Skeletal muscle satellite cell (primary cell): ENCODE measurements at regions not wholly inside any gene's neighbourhood (a gene's known extent, or its start where the extent isn't known, plus 50 kb on each side); places are given as distances from the start of the nearest gene placed in this dataset.

Source experiments
- H3K27me3 ChIP-seq: 2 replicates; pipeline ENCODE4 v1.7.0; 2013; ENCODE audit warnings: low read length; ENCODE audit not compliant: control insufficient read depth, insufficient read depth
- H3K36me3 ChIP-seq: 2 replicates; pipeline ENCODE4 v1.7.0; 2013; ENCODE audit warnings: mild to moderate bottlenecking, control low read depth, low read length; ENCODE audit not compliant: insufficient read depth
- H3K4me1 ChIP-seq: 2 replicates; pipeline ENCODE4 v1.7.0; 2013; ENCODE audit warnings: low read length; ENCODE audit not compliant: control insufficient read depth, insufficient read depth
- H3K4me2 ChIP-seq: 2 replicates; pipeline ENCODE4 v1.7.0; 2013; ENCODE audit warnings: mild to moderate bottlenecking, low read length
- H3K4me3 ChIP-seq: 2 replicates; pipeline ENCODE4 v1.7.0; 2013; ENCODE audit warnings: low read length
- H3K9ac ChIP-seq: 2 replicates; pipeline ENCODE4 v1.7.0; 2013; ENCODE audit warnings: mild to moderate bottlenecking, low read depth, low read length, moderate library complexity
- H3K9me3 ChIP-seq: replicated peaks from 2 replicates; pipeline ENCODE4 v1.7.0; 2013; ENCODE audit warnings: mild to moderate bottlenecking, control low read depth, low read length

DNA sequence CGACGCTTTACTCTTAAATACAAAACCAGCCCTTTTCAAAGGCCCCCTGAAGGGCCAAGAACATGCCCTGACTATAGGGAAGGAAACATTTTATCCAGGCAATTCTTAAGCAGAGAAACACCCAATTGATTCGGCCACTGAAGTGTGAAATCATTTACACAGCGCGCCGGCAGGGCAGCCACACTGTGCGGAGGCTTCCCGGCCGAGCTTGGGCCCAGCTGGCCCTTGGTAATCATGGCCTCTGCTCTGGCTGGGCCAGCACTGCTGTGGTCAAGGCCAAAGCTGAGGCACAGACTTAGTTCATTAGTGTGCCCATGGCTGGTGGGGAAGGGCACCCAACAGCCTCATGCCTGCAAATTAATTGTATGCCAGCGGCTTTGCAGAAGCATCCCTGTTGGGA, 143.7 kb upstream of the HABP2 start:
- peaks cover 7% of the 10 kb centered on the region for H3K27me3 ChIP-seq
- H3K4me2 ChIP-seq = no peak overlapping the region
- no peak overlapping the region for H3K4me3 ChIP-seq
- no peak overlapping the region for H3K9ac ChIP-seq
- no peaks in the 10 kb centered on the region for H3K9me3 ChIP-seq
- H3K36me3 ChIP-seq = no peaks in the 10 kb centered on the region
- H3K4me1 ChIP-seq = no peaks in the 10 kb centered on the region

DNA sequence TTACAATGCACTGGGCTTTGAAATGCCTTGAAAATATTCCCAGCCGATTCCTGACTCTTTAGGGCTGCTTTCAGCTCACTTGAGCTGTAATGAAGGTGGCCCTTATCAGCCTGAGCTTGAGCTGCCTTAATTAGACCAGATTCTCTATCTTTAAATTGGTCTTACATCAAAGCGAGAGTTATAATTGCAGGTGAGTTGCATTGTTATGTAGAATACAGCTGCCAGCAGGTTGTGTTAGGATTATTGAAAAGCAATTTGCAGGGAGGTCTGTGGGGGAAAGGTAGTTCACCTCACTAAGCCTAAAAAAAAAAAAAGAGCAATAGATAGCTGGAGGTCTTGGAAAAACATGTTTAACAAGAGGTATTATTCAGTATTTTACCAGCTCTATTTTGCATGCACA, 142.2 kb upstream of the HABP2 start:
- Histone ChIP-seq H3K27me3 (peaks cover 7% of the 10 kb centered on the region), H3K4me3 (no peak overlapping the region), H3K36me3 (no peaks in the 10 kb centered on the region), H3K9me3 (no peaks in the 10 kb centered on the region), H3K4me1 (no peaks in the 10 kb centered on the region), H3K9ac (no peak overlapping the region), H3K4me2 (no peak overlapping the region)

DNA sequence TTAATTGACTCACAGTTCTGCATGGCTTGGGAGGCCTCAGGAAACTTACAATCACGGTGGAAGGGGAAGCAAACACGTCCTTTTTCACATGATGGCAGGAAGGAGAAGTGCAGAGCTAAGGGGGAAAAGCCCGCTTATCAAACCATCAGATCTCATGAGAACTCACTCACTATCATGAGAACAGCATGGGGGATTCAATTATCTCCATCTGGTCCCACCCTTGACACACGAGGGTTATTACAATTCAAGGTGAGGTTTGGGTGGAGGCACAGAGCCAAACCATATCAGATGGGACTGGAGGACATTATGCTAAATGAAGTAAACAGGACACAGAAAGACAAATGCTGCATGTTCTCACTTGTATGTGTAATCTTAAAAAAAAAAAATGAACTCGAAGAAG, 141.4 kb upstream of the HABP2 start:
- Histone ChIP-seq H3K4me2 (no peak overlapping the region), H3K9me3 (no peaks in the 10 kb centered on the region), H3K36me3 (no peaks in the 10 kb centered on the region), H3K27me3 (peaks cover 7% of the 10 kb centered on the region), H3K4me3 (no peak overlapping the region), H3K4me1 (no peaks in the 10 kb centered on the region), H3K9ac (no peak overlapping the region)

DNA sequence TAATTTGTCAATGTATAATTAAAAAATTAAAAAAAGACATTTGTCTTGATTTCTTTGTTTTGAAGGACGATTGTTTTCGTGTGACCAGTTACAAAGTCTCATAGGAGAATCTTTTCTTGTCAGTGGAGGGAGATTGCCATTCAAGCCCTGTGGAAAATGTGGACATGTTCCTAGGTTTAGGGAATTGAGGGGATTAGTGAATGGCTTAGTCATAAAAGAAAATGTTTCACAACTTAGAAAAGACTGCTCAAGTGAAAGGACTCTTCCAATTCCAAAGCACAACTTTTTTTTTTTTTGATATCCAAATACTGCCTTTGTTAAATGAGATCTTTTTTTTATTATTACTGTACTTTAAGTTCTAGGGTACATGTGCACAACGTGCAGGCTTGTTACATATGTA, 140.7 kb upstream of the HABP2 start:
- Histone ChIP-seq H3K4me3 (no peak overlapping the region), H3K36me3 (no peaks in the 10 kb centered on the region), H3K9ac (no peak overlapping the region), H3K4me1 (no peaks in the 10 kb centered on the region), H3K4me2 (no peak overlapping the region), H3K27me3 (peaks cover 7% of the 10 kb centered on the region), H3K9me3 (no peaks in the 10 kb centered on the region)

DNA sequence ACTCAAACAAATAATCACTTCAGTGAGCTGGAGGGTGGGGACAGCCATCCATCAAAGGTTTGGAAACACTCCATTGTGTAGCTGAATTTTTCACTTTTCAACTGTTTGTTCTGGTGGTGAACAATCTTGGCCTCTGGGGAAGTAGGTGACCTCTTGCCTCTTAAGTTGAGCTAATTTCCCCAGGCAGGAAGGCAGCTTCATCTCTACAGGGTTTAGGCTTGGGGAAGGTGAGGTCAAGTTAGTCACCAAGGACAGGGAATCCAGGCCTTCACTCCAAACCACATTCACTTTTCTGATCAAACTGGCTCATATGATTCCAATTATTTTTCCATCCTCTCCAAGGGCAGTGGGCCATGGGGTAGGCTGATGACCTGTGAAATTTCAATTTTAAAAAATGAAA, 138.3 kb upstream of the HABP2 start:
- Histone ChIP-seq H3K36me3 (no peaks in the 10 kb centered on the region), H3K27me3 (peaks cover 7% of the 10 kb centered on the region), H3K4me3 (no peak overlapping the region), H3K4me1 (no peaks in the 10 kb centered on the region), H3K9ac (no peak overlapping the region), H3K9me3 (no peaks in the 10 kb centered on the region), H3K4me2 (no peak overlapping the region)

DNA sequence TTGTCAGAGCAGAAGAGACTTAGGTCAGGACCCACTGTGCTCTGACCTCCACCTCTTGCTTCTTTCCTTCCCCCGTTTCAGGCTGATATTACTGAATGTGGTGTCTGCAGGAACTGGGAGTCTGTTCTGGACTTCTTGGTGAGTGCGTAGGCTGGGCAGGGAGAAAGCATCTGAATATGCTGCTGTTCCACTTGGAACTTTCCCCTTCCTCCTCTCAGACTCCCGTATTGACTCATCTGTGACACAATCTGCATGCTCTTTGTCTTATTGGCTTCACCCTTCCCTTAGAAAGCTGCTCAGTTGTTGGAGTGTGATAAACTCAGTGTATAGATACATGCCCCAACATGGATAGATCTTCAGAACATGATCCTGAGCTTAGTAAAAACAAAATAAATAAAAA, 137.6 kb upstream of the HABP2 start:
- no peak overlapping the region for H3K4me3 ChIP-seq
- H3K9me3 ChIP-seq = no peaks in the 10 kb centered on the region
- H3K36me3 ChIP-seq = no peaks in the 10 kb centered on the region
- H3K4me1 ChIP-seq = no peaks in the 10 kb centered on the region
- peaks cover 3% of the 10 kb centered on the region for H3K27me3 ChIP-seq
- H3K4me2 ChIP-seq = no peak overlapping the region
- no peak overlapping the region for H3K9ac ChIP-seq

DNA sequence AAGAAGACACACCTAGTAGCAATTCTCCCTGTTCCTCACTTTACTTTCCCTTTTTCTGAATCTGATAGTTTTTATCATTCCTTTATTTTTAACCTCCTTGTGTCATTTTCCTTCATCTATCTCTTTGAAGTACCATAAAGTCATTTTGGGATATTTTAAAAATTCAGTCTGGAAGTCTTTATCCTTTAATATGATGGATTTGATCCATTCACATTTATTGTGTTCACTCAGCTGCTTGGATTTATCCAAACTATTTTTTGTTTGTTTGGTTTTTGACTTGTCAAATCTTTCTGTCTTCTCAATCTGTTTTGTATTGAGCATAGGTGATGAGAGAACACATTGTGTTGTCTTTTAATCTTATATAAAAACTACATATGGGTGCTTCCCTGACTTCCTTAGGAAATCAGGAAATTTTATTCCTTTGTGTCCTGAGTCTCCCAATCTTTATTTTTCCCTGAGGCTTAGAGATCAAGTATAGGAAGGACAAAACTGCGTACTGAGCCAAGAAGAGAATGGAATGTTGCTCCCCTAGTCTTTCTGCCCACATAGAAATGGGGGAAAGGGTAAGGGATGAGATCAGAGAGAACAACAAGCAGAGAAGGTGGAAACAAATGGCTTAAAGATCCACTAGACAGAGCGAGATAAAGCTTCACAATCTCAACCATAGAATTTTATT, 132.7 kb upstream of the HABP2 start:
- no peaks in the 10 kb centered on the region for H3K36me3 ChIP-seq
- no peak overlapping the region for H3K4me2 ChIP-seq
- H3K9ac ChIP-seq = no peak overlapping the region
- H3K27me3 ChIP-seq = no peaks in the 10 kb centered on the region
- H3K4me1 ChIP-seq = no peaks in the 10 kb centered on the region
- H3K9me3 ChIP-seq = no peaks in the 10 kb centered on the region
- no peak overlapping the region for H3K4me3 ChIP-seq

DNA sequence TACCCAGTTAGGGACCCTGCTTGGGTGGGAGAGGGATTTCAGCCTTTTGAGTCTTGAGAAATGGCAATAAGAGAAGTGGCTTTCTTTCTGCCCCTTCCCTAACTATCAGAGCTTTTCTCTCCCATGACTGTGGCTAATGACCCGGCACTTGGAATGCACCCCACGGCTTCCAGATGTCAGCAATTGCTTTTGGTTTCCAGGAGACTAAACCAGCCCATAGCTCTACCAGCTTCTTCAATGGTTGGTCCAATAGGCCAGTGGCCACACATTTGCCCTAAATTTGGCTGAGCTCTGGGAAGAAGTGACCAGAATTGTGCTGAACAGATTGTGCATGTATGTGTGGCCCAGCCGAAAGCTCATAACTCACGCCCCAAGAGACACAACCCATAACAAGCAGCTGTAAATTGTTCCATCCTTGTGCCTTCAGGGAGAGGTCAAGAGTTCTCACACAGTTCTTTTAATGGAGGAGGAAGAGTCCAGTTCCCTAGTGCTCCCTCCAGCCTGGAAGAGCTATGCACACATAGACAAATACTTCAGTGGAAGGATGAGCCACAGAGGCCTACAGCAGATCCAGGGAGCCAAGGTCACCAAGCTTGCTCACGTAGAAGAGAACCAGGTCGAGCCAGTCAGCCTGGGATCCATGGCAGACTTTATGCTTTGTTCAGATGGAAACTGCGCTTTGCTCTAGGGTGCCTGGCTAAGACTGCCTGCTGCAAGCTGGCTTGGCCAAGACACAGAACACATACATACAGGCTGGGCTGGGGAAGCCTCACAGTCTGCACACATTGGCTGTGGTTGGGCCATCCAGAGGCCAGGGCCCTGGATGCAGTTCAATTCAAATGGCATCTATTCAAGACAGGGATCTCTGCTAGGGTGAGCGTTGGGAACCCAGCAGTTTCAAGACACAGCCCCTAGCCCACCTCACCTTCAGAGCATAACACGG, 131.8 kb upstream of the HABP2 start:
- no peak overlapping the region for H3K4me2 ChIP-seq
- no peaks in the 10 kb centered on the region for H3K4me1 ChIP-seq
- H3K36me3 ChIP-seq = no peaks in the 10 kb centered on the region
- no peaks in the 10 kb centered on the region for H3K27me3 ChIP-seq
- no peak overlapping the region for H3K9ac ChIP-seq
- H3K4me3 ChIP-seq = no peak overlapping the region
- no peaks in the 10 kb centered on the region for H3K9me3 ChIP-seq

DNA sequence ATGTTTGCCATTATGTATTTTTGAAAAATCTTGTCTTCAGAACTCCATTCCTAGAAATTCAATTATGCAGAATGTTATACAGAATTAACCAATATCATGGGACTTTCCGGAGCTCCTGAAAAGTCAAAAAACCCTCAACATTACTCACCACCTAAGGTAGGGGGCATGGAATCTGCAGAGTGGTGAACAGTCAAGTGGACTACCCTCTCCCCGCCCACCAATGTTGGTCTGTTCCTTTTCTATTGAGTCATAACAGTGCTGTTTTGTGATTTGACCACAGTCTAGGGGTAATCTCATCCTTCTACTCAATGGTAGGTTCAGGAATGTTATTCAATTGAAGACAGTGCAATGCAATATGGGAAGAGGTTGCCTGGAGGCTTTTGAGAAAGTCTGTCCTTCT, 130.5 kb upstream of the HABP2 start:
- Histone ChIP-seq H3K36me3 (no peaks in the 10 kb centered on the region), H3K4me1 (no peaks in the 10 kb centered on the region), H3K9me3 (no peaks in the 10 kb centered on the region), H3K9ac (no peak overlapping the region), H3K27me3 (no peaks in the 10 kb centered on the region), H3K4me2 (no peak overlapping the region), H3K4me3 (no peak overlapping the region)

DNA sequence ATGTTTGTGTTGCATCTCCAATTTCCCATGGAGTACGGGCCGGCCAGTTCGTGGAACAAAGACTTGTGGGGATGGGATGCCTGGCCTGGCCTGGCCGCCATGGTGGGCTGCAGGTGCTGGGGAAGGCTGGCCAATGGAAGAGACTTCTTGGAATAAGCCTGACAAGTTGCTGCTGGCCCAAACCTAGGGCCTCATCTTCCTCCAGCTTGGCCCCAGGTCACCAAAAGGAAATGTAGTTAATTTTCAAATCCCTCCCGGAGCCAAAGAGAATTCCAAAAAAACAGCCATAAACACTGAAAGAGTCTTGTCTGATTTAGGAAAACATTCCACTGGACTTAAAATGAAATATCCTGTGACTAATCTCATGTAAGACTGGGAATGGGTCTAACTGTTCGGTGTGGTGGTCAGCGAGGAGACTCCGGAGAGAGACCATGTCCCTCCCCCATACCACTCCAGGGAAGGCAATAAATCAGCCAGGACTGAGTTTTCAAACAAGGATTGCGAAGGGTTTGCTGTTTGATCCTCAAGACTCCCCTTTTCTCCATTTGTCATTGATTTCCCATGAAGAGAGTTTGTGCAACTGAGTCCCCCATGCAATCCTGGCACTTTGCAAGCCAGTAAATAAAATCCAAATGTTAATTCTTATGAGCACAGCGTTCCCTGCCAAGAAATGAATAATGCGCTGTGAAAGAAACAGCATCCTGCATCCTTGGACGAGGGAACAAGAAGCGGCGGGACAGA, 128.7 kb upstream of the HABP2 start:
- no peaks in the 10 kb centered on the region for H3K27me3 ChIP-seq
- no peak overlapping the region for H3K4me2 ChIP-seq
- no peaks in the 10 kb centered on the region for H3K4me1 ChIP-seq
- H3K36me3 ChIP-seq = no peaks in the 10 kb centered on the region
- no peak overlapping the region for H3K9ac ChIP-seq
- no peak overlapping the region for H3K4me3 ChIP-seq
- H3K9me3 ChIP-seq = no peaks in the 10 kb centered on the region

DNA sequence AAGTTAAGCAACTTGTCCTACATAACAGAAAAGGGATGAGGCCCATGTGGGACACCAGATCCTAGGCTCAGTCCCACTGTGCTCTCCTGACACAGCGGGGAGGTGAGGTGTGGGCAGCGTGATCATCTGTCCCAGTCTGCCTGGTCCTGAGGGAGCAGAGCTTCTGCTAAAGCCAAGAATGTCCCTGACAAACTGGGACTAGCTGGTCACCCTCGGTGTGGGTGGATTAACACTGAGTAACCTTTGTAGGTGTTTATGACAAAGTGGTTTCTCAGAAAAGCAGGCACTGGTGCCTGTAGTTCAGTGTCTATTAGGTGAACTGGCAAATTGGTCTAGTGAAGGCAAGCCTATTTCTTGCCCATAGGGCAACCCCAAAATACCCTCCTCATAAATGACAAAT, 127.8 kb upstream of the HABP2 start:
- Histone ChIP-seq H3K36me3 (no peaks in the 10 kb centered on the region), H3K9me3 (no peaks in the 10 kb centered on the region), H3K4me1 (no peaks in the 10 kb centered on the region), H3K4me2 (no peak overlapping the region), H3K9ac (no peak overlapping the region), H3K27me3 (no peaks in the 10 kb centered on the region), H3K4me3 (no peak overlapping the region)
